Fibroblast of pulmonary artery (primary cell): ENCODE measurements at regions not wholly inside any gene's neighbourhood (a gene's known extent, or its start where the extent isn't known, plus 50 kb on each side); places are given as distances from the start of the nearest gene placed in this dataset.

Source experiments
- DNase-seq: peaks from one replicate; pipeline ENCODE4 v3.0.0-alpha.2; 2010; ENCODE audit warnings: low read depth
- H3K4me3 ChIP-seq: replicated peaks from 2 replicates; pipeline ENCODE4 v1.5.1; 2011; ENCODE audit warnings: low read depth, mild to moderate bottlenecking, control low read depth, low read length, moderate library complexity
- TF ChIP-seq, protein P1 (sequence below): IDR thresholded peaks from 2 replicates; pipeline ENCODE4 v1.5.1; 2011; ENCODE audit warnings: mild to moderate bottlenecking, control low read depth, low read length, inconsistent platforms; ENCODE audit errors: missing control alignments

DNA sequence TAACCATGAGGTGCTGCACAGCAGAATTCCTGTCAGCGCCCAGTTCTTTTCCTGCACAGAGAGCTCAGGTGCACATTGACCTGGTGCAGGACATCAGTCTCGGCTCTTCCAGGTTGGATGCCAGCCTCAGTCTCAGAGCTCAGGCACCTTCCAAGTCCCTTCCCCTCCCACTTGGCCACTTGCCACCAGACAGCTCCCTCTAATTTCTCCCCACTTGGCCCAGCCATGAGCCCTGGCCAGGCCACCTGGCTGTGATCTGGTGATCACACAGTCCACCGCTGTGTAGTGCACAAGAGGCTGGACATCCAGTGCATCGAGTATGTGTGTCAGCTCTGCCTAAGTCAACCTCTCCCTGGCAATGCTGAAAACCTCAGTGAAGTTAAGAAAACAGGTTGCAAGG, 336.6 kb upstream of the MYT1L start:
- DNase-seq, result no peak
- H3K4me3 ChIP-seq, result no peak overlapping the region
- TF ChIP-seq, protein P1, sequence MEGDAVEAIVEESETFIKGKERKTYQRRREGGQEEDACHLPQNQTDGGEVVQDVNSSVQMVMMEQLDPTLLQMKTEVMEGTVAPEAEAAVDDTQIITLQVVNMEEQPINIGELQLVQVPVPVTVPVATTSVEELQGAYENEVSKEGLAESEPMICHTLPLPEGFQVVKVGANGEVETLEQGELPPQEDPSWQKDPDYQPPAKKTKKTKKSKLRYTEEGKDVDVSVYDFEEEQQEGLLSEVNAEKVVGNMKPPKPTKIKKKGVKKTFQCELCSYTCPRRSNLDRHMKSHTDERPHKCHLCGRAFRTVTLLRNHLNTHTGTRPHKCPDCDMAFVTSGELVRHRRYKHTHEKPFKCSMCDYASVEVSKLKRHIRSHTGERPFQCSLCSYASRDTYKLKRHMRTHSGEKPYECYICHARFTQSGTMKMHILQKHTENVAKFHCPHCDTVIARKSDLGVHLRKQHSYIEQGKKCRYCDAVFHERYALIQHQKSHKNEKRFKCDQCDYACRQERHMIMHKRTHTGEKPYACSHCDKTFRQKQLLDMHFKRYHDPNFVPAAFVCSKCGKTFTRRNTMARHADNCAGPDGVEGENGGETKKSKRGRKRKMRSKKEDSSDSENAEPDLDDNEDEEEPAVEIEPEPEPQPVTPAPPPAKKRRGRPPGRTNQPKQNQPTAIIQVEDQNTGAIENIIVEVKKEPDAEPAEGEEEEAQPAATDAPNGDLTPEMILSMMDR, result no peak

DNA sequence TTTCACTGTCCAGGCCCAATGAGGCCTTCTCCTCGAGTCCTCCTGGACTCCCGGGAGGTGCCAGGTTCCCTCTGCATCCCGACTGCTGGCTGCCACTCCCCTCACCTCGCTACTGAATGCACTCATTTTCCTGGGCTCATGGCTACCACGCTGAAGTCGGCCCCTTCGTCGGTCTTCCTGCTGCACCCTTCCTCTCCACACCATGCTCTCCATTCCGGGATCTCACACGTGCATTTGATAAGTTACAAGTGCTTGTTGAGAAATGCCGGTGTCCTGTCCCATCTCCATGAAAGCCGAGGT, 334.7 kb upstream of the MYT1L start:
- H3K4me3 ChIP-seq, result no peak overlapping the region
- TF ChIP-seq, protein P1, result no peak
- DNase-seq, result no peak

DNA sequence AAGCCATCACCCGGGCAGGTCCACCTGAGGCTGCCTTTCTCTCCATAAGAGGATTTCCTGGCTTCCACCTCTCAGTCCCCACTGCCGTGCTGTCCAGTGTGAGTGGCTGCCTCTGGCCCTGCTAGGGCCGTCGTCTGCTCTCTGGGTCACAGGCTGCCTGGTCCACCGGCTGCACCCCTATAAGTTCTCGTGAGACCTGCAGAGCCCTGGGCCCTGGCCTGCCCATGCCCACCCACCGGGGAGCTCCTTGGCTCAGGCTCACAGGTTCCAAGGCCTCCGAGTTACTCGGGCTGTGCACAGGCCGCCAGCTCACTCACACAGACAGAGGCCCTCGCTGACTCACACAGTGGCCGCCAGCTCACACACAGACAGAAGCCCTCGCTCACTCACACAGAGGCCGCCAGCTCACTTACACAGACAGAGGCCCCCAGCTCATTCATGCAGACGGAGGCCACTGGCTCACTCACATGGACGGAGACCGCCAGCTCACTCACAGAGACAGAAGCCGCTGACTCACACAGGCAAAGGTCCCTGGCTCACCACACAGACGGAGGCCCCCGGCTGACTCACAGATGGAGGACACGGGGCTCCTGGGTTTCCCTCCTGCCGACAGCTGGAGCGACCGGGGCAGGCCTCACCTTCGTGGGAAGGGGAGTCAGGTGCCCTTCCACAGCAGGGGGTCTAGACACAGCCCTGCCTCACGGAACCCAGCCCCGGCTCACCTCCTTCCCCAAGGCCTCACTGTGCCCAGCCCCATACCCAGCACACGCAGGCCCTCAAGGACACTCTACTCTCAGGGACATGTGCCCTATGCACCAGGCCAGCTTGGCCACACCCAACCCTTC, 334.1 kb upstream of the MYT1L start:
- TF ChIP-seq, protein P1, result no peak
- peak; percentile 22 for DNase-seq
- no peak overlapping the region for H3K4me3 ChIP-seq

DNA sequence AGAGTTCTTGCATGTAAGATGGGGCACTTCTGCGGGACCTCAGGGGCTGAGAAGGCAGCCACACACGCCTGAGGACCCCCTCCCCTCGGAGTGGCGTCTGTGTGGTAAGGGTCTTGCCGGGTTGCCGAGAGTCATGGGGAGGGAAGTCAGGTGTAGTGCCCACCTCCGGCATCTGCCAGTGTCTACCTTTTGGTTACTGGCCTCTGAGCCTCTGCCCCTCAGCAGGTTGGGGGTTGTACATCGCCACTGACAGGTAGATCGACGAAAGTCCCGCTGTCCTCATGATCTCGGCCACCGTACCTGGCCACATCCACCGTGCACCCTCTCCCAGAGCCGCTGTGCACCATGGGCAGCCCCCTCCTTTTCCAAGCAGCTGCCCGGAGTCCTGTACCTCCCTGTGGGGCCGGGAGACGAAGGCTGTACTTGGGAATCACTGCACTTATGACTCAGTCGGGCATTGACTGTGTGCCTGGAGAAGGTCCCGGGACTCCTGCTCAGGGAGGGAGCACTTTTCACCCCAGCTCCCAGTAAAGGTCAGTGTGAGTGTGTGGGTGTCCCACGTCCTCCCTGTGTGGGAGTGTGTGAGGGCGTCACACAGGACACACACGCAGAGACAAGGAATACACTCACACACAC, 332.4 kb upstream of the MYT1L start:
- H3K4me3 ChIP-seq, result no peak overlapping the region
- no peak for DNase-seq
- TF ChIP-seq, protein P1, result no peak

DNA sequence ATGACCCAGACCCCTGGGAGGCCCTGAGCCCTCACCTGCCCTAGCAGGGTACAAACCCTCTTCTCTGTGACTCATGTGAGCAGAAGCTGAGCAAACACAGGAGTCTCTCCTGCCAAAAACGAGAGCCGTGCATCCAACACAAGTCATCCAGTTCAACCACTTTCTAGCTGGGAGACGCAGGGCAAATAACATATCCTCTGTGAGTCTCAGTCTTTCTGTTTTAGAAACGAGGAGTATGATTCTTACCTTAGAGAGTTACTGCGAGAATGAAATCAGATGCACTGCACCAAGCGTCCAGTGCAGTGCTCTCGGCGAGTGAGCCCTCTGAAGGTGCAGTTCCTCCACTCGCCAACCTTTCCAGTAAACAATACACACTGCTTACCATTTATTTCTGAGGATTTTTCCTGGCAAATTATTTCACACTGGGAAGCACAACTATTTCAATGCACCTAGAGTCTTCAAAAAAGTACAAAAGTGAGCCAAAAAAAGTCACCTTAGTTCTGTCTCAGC, 331.8 kb upstream of the MYT1L start:
- TF ChIP-seq, protein P1, result no peak
- no peak for DNase-seq
- no peak overlapping the region for H3K4me3 ChIP-seq

DNA sequence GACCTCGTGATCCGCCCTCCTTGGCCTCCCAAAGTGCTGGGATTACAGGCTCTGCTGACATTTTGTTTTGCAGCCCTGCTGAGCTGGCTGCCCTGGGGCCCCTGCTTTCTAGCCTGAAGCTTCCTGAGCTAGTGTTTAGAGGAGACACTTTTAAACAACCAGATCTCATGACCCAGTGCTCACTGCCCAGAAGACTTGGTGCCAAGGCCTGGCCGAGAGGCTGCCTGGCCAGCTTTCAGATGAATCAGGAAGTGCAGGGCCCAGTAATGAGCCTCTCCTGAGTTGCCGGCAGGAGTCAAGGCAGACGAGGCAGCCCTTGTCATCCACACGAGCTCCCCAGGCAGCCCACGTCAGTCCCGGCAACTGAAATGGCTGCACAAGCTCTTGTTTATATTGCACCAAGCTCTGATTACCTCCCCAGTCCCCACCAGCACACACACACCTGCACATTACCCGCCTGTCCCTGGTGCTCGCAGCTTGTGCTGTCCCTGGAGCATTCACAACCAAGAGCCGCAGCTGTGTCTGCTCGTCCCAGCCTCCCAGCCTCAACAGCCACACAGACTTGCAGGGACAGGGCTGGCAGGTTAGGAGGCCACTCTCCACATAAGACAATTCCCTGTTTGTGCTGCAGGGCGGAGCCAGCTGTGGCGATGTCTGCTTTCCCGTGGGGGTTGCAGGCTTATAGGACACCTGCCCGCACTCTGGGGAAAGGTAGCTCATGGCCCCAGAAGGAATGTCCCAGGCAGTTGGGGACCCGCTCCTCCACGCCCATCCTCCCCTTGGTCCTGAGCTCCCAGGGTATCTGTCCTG, 331.2 kb upstream of the MYT1L start:
- H3K4me3 ChIP-seq, result no peak overlapping the region
- TF ChIP-seq, protein P1, result no peak
- DNase-seq, result no peak
